ENCODE measurements at regions not wholly inside any gene's neighbourhood (a gene's known extent, or its start where the extent isn't known, plus 50 kb on each side); places are given as distances from the start of the nearest gene placed in this dataset.

- no peak for TF ChIP-seq CTCF (IDR thresholded peaks at IDR 0.05)
Measured at GRCh38 chr2:80748592-80748991, 444.0 kb upstream of the LRRTM1 start.

GRCh38 chr2:80737047-80737446, 432.5 kb upstream of the LRRTM1 start:
- TF ChIP-seq CTCF (IDR thresholded peaks at IDR 0.05), result no peak

GRCh38 chr2:80725001-80725400, 420.4 kb upstream of the LRRTM1 start:
- no peak for TF ChIP-seq CTCF (IDR thresholded peaks at IDR 0.05)

- TF ChIP-seq CTCF (IDR thresholded peaks at IDR 0.05), result no peak
Measured at GRCh38 chr2:80722803-80723202, 418.3 kb upstream of the LRRTM1 start.

- TF ChIP-seq CTCF (IDR thresholded peaks at IDR 0.05), result no peak
Measured at GRCh38 chr2:80719607-80720006, 415.1 kb upstream of the LRRTM1 start.

- no peak for TF ChIP-seq CTCF (IDR thresholded peaks at IDR 0.05)
Measured at GRCh38 chr2:80715433-80715832, 410.9 kb upstream of the LRRTM1 start.

GRCh38 chr2:80711915-80712314, 407.4 kb upstream of the LRRTM1 start:
- no peak for TF ChIP-seq CTCF (IDR thresholded peaks at IDR 0.05)

GRCh38 chr2:80706951-80707350, 402.4 kb upstream of the LRRTM1 start:
- no peak for TF ChIP-seq CTCF (IDR thresholded peaks at IDR 0.05)
